ENCODE measurements at regions not wholly inside any gene's neighbourhood (a gene's known extent, or its start where the extent isn't known, plus 50 kb on each side); places are given as distances from the start of the nearest gene placed in this dataset.

DNA sequence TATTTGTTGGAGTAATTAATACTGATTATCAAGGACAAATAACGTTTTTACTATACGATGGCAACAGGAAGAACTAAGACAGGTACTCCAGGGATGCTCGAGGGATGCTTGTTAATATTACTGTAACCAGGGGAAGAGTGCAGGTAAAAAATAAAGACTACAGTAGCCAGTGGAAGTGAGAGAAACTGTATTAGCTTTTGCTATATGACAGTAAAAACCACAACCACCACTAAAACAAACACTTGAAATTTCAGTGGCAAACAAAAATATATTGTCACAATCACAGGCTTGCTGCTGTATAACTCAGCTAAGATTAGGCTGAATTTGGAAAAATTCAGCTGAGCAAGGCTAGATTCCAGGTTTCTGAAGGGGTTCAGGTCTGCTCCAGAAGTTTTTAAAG lies 812.6 kb upstream of the ADGRL4 start:
- in situ Hi-C loops (cut with HindIII; ENCODE audit: low pct_unique_long_range_greater_than_20kb, low sequenced_read_pairs) = no loop called here

DNA sequence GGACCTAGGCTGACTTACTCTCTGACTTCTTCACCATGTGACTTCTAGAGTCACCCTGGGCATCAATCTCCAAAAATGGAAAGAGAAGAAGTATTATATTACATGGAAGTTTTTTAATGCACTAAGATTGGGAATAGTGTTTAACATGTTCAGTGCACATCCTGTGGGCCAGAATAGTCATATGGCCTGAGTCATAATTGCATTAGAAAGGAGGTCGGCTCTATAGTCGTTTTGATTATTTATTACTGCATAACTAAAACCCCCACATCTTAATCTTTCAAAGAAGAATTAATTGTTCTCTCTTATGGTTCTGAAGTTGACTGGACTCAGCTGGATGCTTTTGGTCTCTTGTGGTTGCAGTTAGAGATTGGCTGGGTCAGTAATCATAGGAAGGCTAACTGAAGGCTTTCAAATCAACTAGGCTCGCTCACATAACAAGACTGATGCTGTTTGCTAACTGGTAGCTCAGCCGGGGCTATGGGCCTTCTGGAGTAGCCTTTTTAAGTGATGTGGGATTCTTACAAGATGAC lies 810.6 kb upstream of the ADGRL4 start:
- DNase-seq (ENCODE audit: low read depth, low spot score) = no peak
- no peaks in the 10 kb centered on the region for H3K4me1 ChIP-seq (ENCODE audit: control insufficient read depth, insufficient read depth, low read length)
- no peak for ATAC-seq
- H3K9me3 ChIP-seq (ENCODE audit: control insufficient read depth, insufficient read depth, low read depth, low read length) = no peaks in the 10 kb centered on the region
- no peak overlapping the region for H3K4me3 ChIP-seq (ENCODE audit: low read depth in 2 of 2, low read length in 2 of 2)
- POLR2A ChIA-PET = no interaction called here
- CTCF ChIA-PET = no interaction called here
- BruUV-seq (replicated peaks) = no TSS peak
- H3K27ac ChIP-seq (ENCODE audit: low read length) = no peak overlapping the region
- no peaks in the 10 kb centered on the region for H3K27me3 ChIP-seq (ENCODE audit: control insufficient read depth, insufficient read depth, low read length)
- in situ Hi-C loops (cut with HindIII; ENCODE audit: low pct_unique_long_range_greater_than_20kb, low sequenced_read_pairs) (no loop called here), intact Hi-C loops (cut with micrococcal nuclease; ENCODE audit: unreplicated experiment) (no loop called here)
- no peaks in the 10 kb centered on the region for H3K36me3 ChIP-seq (ENCODE audit: control insufficient read depth, insufficient read depth, low read length)
- TF ChIP-seq POLR2AphosphoS5 (IDR thresholded peaks at IDR 0.05; ENCODE audit: low read depth, low read length) (no peak), TCF7L2 (IDR thresholded peaks at IDR 0.05; ENCODE audit: low read depth, low read length) (no peak), SIN3A (IDR thresholded peaks at IDR 0.05; ENCODE audit: borderline replicate concordance, insufficient read depth, low read depth, low read length) (no peak), REST (IDR thresholded peaks at IDR 0.05; ENCODE audit: insufficient read depth in 1 of 2, low read depth in 2 of 2, low read length in 1 of 2) (no peak)

More for the DNA sequence above, 812.6 kb upstream of the ADGRL4 start:
- ChIA-PET POLR2A (no interaction called here), CTCF (no interaction called here)
- ATAC-seq = no peak
- Histone ChIP-seq H3K4me1 (ENCODE audit: control insufficient read depth, insufficient read depth, low read length) (no peaks in the 10 kb centered on the region), H3K36me3 (ENCODE audit: control insufficient read depth, insufficient read depth, low read length) (no peaks in the 10 kb centered on the region), H3K9me3 (ENCODE audit: control insufficient read depth, insufficient read depth, low read depth, low read length) (no peaks in the 10 kb centered on the region), H3K4me3 (ENCODE audit: low read depth in 2 of 2, low read length in 2 of 2) (no peak overlapping the region), H3K27ac (ENCODE audit: low read length) (no peak overlapping the region), H3K27me3 (ENCODE audit: control insufficient read depth, insufficient read depth, low read length) (no peaks in the 10 kb centered on the region)
- no peak for DNase-seq (ENCODE audit: low read depth, low spot score)
- no TSS peak for BruUV-seq (replicated peaks)
- TF ChIP-seq CTCF (IDR thresholded peaks at IDR 0.05) (no peak), SIN3A (IDR thresholded peaks at IDR 0.05; ENCODE audit: borderline replicate concordance, insufficient read depth, low read depth, low read length) (no peak), REST (IDR thresholded peaks at IDR 0.05; ENCODE audit: insufficient read depth in 1 of 2, low read depth in 2 of 2, low read length in 1 of 2) (no peak), POLR2AphosphoS5 (IDR thresholded peaks at IDR 0.05; ENCODE audit: low read depth, low read length) (no peak), TCF7L2 (IDR thresholded peaks at IDR 0.05; ENCODE audit: low read depth, low read length) (no peak)
- intact Hi-C loops (cut with micrococcal nuclease; ENCODE audit: unreplicated experiment) = no loop called here

Data from Panc1 (cell line).